NB4 (cell line): ENCODE measurements at regions not wholly inside any gene's neighbourhood (a gene's known extent, or its start where the extent isn't known, plus 50 kb on each side); places are given as distances from the start of the nearest gene placed in this dataset.

Experiments used
- POLR2A ChIP-seq: IDR thresholded peaks from 2 replicates; pipeline ENCODE4 v1.6.1; 2011; ENCODE audit warnings: mild to moderate bottlenecking; ENCODE audit not compliant: insufficient read length; ENCODE audit errors: extremely low read depth
- TF ChIP-seq, protein P1 (sequence below): IDR thresholded peaks from one replicate; pipeline ENCODE4 v1.5.1; 2012; ENCODE audit warnings: low read depth, low read length

DNA sequence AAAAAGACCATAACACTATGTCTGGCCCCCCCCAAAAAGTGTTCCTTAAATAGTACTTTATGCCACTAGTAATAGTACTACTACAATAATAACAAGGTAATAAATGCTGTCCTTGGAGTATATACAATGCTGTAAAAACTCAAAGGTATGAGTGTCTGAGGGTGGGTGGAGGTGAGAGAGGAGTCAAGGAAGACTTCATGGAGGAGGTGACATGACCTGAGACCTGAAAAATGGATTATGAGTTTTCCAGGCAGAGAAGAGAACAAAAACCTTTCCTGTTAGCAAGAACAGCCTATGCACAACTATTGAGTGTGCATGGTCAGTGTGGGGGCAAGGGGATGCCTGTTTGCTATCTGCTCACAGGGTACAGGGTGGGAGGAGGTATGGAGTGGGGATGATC is 290.2 kb upstream of the USP24 start:
- TF ChIP-seq POLR2A = no peak
- TF ChIP-seq, protein P1, sequence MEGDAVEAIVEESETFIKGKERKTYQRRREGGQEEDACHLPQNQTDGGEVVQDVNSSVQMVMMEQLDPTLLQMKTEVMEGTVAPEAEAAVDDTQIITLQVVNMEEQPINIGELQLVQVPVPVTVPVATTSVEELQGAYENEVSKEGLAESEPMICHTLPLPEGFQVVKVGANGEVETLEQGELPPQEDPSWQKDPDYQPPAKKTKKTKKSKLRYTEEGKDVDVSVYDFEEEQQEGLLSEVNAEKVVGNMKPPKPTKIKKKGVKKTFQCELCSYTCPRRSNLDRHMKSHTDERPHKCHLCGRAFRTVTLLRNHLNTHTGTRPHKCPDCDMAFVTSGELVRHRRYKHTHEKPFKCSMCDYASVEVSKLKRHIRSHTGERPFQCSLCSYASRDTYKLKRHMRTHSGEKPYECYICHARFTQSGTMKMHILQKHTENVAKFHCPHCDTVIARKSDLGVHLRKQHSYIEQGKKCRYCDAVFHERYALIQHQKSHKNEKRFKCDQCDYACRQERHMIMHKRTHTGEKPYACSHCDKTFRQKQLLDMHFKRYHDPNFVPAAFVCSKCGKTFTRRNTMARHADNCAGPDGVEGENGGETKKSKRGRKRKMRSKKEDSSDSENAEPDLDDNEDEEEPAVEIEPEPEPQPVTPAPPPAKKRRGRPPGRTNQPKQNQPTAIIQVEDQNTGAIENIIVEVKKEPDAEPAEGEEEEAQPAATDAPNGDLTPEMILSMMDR = no peak
